Thyroid gland (tissue), 4 donors: ENCODE measurements at regions not wholly inside any gene's neighbourhood (a gene's known extent, or its start where the extent isn't known, plus 50 kb on each side); places are given as distances from the start of the nearest gene placed in this dataset.

Source experiments
- DNase-seq, 2 donors: peaks; one replicate each; pipeline ENCODE4 v3.0.0-alpha.2; 2019
- H3K27ac ChIP-seq, 3 donors: fragments of 200-600 bp; sonication (generic); 1 replicate in 2 of 3; 2 replicates in 1 of 3; pipeline ENCODE4 v1.5.1; 2016 to 2019; ENCODE audit warnings: mild to moderate bottlenecking in 1 of 3, moderate library complexity in 1 of 3
- H3K27me3 ChIP-seq: fragments of 200-600 bp; sonication (generic); one replicate; pipeline ENCODE4 v1.5.1; 2019
- H3K36me3 ChIP-seq, 2 donors: fragments of 200-600 bp; sonication (generic); one replicate each; pipeline ENCODE4 v1.5.1; 2016 to 2019
- H3K4me1 ChIP-seq, 2 donors: fragments of 200-600 bp; sonication (generic); one replicate each; pipeline ENCODE4 v1.5.1; 2017 to 2019
- H3K4me3 ChIP-seq, 3 donors: fragments of 200-600 bp; sonication (generic); replicated peaks in 1 of 3; 1 replicate in 2 of 3; 2 replicates in 1 of 3; pipeline ENCODE4 v1.5.1; 2016; ENCODE audit warnings: mild to moderate bottlenecking in 1 of 3
- H3K9me3 ChIP-seq: fragments of 200-600 bp; sonication (generic); one replicate; pipeline ENCODE4 v1.5.1; 2017
- POLR2A ChIP-seq, 2 donors: fragments of 450-650 bp; IDR thresholded peaks; one replicate each; pipeline ENCODE4 v1.6.1; 2017; ENCODE audit warnings: antibody characterized with exemption in 2 of 2, mild to moderate bottlenecking in 2 of 2, moderate library complexity in 1 of 2
- WGBS, 2 donors: methylation state at CpG; one replicate each; pipeline ENCODE4 v1.1.5; 2017; 5-methylcytosine and 5-hydroxymethylcytosine counted together
- intact Hi-C: fragments of 100-400 bp; cut with DNase I; formaldehyde crosslinking; loops from one replicate; pipeline ENCODE4 v1.15.1; 2023
- TF ChIP-seq, protein P1 (sequence below), 6 experiments: fragments of 200-600 bp in 3 of 6; fragments of 450-650 bp in 3 of 6; sonication (generic) in 3 of 6; IDR thresholded peaks; one replicate each; pipeline ENCODE4 v1.5.1; 2016 to 2019; ENCODE audit warnings: antibody characterized with exemption in 6 of 6, mild to moderate bottlenecking in 2 of 6, inconsistent platforms in 1 of 6, moderate library complexity in 1 of 6

DNA sequence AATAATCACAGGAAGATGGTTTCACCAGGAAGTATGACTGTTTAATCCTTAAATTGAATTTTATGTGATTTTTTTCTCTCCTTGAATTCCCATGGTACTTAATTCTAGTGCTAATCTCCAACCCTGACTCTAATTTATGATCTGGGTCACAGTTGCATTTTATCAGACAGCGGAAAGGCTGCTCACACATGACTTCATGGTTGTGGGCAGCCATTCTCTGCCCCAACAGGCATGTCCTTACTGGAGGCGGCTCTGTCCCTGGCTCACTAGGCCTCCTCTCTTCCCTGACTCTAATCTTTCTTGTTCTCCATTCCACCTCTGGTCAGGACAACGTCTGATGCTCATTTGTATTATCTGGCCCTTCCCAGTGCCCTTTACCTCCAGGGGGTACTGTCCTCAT lies 184.4 kb downstream of the CHST1 start:
- 86 to 88% methylated on average over 3 of the region's 3 CpGs for WGBS, 2 donors
- intact Hi-C loops = no loop called here
- no peak overlapping the region for H3K4me3 ChIP-seq

GRCh38 chr11:45477588-45477987 lies 187.8 kb downstream of the CHST1 start:
- intact Hi-C loops = no loop called here
- WGBS, 2 donors = 100% methylated on average over 1 of the region's 1 CpG
- no peak overlapping the region for H3K27ac ChIP-seq

More for the DNA sequence above, 184.4 kb downstream of the CHST1 start:
- Histone ChIP-seq H3K27me3 (no peaks in the 10 kb centered on the region), H3K36me3 (no peaks in the 10 kb centered on the region), H3K4me1 (no peaks in the 10 kb centered on the region), H3K27ac (no peak overlapping the region), H3K9me3 (no peaks in the 10 kb centered on the region)
- DNase-seq = no peak
- TF ChIP-seq, protein P1, sequence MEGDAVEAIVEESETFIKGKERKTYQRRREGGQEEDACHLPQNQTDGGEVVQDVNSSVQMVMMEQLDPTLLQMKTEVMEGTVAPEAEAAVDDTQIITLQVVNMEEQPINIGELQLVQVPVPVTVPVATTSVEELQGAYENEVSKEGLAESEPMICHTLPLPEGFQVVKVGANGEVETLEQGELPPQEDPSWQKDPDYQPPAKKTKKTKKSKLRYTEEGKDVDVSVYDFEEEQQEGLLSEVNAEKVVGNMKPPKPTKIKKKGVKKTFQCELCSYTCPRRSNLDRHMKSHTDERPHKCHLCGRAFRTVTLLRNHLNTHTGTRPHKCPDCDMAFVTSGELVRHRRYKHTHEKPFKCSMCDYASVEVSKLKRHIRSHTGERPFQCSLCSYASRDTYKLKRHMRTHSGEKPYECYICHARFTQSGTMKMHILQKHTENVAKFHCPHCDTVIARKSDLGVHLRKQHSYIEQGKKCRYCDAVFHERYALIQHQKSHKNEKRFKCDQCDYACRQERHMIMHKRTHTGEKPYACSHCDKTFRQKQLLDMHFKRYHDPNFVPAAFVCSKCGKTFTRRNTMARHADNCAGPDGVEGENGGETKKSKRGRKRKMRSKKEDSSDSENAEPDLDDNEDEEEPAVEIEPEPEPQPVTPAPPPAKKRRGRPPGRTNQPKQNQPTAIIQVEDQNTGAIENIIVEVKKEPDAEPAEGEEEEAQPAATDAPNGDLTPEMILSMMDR (IDR thresholded peaks at IDR 0.05) = no peak
- no peak for TF ChIP-seq POLR2A (IDR thresholded peaks at IDR 0.05)

DNA sequence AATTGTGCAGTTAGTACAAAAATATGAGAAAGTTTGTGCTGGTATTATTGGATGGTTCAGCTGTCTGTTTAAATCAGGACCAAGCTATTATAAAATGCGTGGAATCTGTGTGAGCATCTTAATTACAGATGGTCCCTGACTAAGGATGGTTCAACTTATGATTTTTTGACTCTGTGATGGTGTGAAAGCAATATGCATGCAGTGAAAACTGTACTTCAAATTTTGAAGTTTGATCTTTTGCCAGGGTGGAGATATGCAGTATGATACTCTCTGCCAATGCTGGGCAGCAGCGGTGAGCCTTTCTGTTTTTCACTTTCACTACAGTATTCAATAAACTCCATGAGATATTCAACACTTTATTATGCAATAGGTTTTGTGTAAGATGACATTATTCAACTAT lies 189.3 kb downstream of the CHST1 start:
- Histone ChIP-seq H3K27ac (no peak overlapping the region), H3K36me3 (no peaks in the 10 kb centered on the region), H3K4me3 (no peak overlapping the region), H3K4me1 (no peaks in the 10 kb centered on the region), H3K9me3 (no peaks in the 10 kb centered on the region), H3K27me3 (no peaks in the 10 kb centered on the region)
- no peak for DNase-seq
- intact Hi-C loops = no loop called here
- no peak for TF ChIP-seq POLR2A (IDR thresholded peaks at IDR 0.05)
- TF ChIP-seq, protein P1 (IDR thresholded peaks at IDR 0.05) = no peak
- WGBS, 2 donors = 91 to 94% methylated on average over 2 of the region's 2 CpGs

More at GRCh38 chr11:45477588-45477987, 187.8 kb downstream of the CHST1 start:
- Histone ChIP-seq H3K4me3 (no peak overlapping the region), H3K4me1 (no peaks in the 10 kb centered on the region), H3K9me3 (no peaks in the 10 kb centered on the region), H3K27me3 (no peaks in the 10 kb centered on the region), H3K36me3 (no peaks in the 10 kb centered on the region)
- no peak for DNase-seq
- TF ChIP-seq, protein P1 (IDR thresholded peaks at IDR 0.05) = no peak
- TF ChIP-seq POLR2A (IDR thresholded peaks at IDR 0.05) = no peak

- no peak for TF ChIP-seq POLR2A (IDR thresholded peaks at IDR 0.05)
- TF ChIP-seq, protein P1 (IDR thresholded peaks at IDR 0.05) = no peak
- Histone ChIP-seq H3K27ac (no peak overlapping the region), H3K27me3 (no peaks in the 10 kb centered on the region), H3K4me1 (no peaks in the 10 kb centered on the region), H3K36me3 (no peaks in the 10 kb centered on the region), H3K4me3 (no peak overlapping the region), H3K9me3 (no peaks in the 10 kb centered on the region)
- no peak for DNase-seq
- WGBS, 2 donors = 74 to 94% methylated on average over 2 of the region's 2 CpGs
- intact Hi-C loops = no loop called here
These were observed 189.0 kb upstream of the SYT13 start for GRCh38 chr11:45475173-45475572.

- Histone ChIP-seq H3K27ac (no peak overlapping the region), H3K36me3 (no peaks in the 10 kb centered on the region), H3K4me1 (no peaks in the 10 kb centered on the region), H3K4me3 (no peak overlapping the region), H3K27me3 (no peaks in the 10 kb centered on the region), H3K9me3 (no peaks in the 10 kb centered on the region)
- no peak for TF ChIP-seq POLR2A (IDR thresholded peaks at IDR 0.05)
- TF ChIP-seq, protein P1 (IDR thresholded peaks at IDR 0.05) = no peak
- DNase-seq = no peak
- 74 to 81% methylated on average over 3 of the region's 3 CpGs for WGBS, 2 donors
- intact Hi-C loops = no loop called here
These were observed 187.3 kb upstream of the SYT13 start for GRCh38 chr11:45473341-45473895.
